ENCODE measurements at regions not wholly inside any gene's neighbourhood (a gene's known extent, or its start where the extent isn't known, plus 50 kb on each side); places are given as distances from the start of the nearest gene placed in this dataset.
A peak's percentile ranks its signal among the peaks of the same experiment; 100 is the strongest.

DNA sequence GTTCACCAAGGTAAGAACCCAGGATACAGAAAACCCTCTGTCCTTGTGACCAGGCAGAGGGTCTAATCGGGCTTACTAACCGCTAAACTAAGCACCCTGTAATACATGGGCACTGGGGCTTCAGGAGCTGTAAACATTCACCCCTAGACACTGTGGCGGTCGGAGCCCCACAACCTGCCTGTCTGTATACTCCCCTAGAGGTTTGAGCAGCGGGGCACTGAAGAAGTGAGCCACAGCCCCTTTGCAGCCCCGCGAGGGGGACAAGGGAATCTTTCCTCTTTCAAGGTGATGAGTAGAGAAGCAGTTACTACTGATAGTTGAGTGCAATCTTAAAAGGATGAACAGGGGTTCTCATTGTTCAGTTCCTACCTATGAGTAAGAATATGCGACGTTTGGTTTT, 397.2 kb downstream of the AEBP2 start:
- H3K27ac ChIP-seq: no peak overlapping the region
- H3K4me1 ChIP-seq: peaks cover 0 to 7% (median 0%) of the 10 kb centered on the region in 12 donors
- no peaks in the 10 kb centered on the region for H3K36me3 ChIP-seq
- intact Hi-C loops (cut with DNase I): loop anchor here in 1 of 10 donors (10.0 kb wide), 1 partner anchor 52 kb away; no protein-coding TSS in a partner anchor
- no peaks in the 10 kb centered on the region for H3K27me3 ChIP-seq
- H3K4me3 ChIP-seq: no peak overlapping the region
- ATAC-seq (no peak), DNase-seq (no peak)
- TF ChIP-seq, protein P1, sequence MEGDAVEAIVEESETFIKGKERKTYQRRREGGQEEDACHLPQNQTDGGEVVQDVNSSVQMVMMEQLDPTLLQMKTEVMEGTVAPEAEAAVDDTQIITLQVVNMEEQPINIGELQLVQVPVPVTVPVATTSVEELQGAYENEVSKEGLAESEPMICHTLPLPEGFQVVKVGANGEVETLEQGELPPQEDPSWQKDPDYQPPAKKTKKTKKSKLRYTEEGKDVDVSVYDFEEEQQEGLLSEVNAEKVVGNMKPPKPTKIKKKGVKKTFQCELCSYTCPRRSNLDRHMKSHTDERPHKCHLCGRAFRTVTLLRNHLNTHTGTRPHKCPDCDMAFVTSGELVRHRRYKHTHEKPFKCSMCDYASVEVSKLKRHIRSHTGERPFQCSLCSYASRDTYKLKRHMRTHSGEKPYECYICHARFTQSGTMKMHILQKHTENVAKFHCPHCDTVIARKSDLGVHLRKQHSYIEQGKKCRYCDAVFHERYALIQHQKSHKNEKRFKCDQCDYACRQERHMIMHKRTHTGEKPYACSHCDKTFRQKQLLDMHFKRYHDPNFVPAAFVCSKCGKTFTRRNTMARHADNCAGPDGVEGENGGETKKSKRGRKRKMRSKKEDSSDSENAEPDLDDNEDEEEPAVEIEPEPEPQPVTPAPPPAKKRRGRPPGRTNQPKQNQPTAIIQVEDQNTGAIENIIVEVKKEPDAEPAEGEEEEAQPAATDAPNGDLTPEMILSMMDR (IDR thresholded peaks at IDR 0.05): no peak
- TF ChIP-seq POLR2A (IDR thresholded peaks at IDR 0.05): no peak
- peaks cover 0 to 3% (median 0%) of the 10 kb centered on the region in 12 donors for H3K9me3 ChIP-seq
- 90 to 95% (median 94%) methylated on average over 9 of the region's 9 CpGs for WGBS, 4 donors

DNA sequence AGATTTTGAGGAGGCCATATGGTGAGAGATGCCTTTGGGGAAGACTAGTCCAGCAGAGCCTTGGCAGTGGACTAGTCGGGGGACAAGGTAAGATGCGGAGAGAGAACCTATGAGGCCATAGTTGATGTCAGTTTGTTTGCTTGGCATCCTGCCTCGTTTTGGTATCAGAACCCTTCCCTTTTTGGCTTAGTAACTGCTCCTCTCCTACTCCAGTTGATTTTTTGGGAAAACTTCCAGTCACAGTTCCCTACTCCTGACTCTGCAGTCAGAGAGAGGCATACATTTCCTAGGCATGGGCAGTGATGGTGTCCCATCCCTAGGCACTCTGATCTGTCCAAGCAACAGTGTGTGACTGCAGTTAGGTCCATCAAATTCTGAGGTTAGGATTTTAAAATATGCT, 398.3 kb downstream of the AEBP2 start:
- Histone ChIP-seq H3K9me3 (peaks cover 0 to 3% (median 0%) of the 10 kb centered on the region in 12 donors), H3K27me3 (no peaks in the 10 kb centered on the region), H3K36me3 (no peaks in the 10 kb centered on the region), H3K27ac (no peak overlapping the region), H3K4me1 (peaks cover 0 to 9% (median 0%) of the 10 kb centered on the region in 12 donors), H3K4me3 (no peak overlapping the region)
- no peak for ATAC-seq
- DNase-seq: no peak
- TF ChIP-seq POLR2A (IDR thresholded peaks at IDR 0.05): no peak
- TF ChIP-seq, protein P1 (IDR thresholded peaks at IDR 0.05): no peak
- intact Hi-C loops (cut with DNase I): loop anchor here in 1 of 10 donors (10.0 kb wide), 1 partner anchor 53 kb away; no protein-coding TSS in a partner anchor
- 54 to 70% (median 66%) methylated on average over 3 of the region's 3 CpGs for WGBS, 4 donors

DNA sequence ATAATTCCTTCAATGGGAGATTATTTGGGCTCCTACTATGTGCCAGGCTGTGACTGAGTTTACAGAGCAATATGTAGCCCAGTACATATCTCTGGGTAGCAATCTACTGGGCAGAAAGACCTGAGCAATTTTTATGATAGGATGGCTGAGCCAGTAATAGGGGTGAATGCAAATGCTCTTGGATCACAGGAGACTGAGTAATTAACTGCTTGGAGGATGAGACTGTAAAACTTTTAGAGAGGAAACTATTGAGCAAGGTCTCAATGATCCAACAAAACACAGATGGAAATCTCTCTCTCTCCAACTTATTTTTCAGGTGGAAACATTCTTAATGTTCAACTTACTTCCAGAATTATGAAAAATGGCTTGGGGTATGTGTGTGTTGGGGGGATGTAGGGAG, 402.2 kb downstream of the AEBP2 start:
- H3K4me3 ChIP-seq: no peak overlapping the region
- no peaks in the 10 kb centered on the region for H3K36me3 ChIP-seq
- DNase-seq (no peak), ATAC-seq (peak in 1 of 4 donors; percentile 27)
- TF ChIP-seq, protein P1 (IDR thresholded peaks at IDR 0.05): no peak
- TF ChIP-seq POLR2A (IDR thresholded peaks at IDR 0.05): no peak
- H3K9me3 ChIP-seq: peaks cover 0 to 3% (median 0%) of the 10 kb centered on the region in 12 donors
- H3K27me3 ChIP-seq: no peaks in the 10 kb centered on the region
- H3K27ac ChIP-seq: no peak overlapping the region
- peaks cover 0 to 11% (median 3%) of the 10 kb centered on the region in 12 donors for H3K4me1 ChIP-seq
- intact Hi-C loops (cut with DNase I): no loop called here

DNA sequence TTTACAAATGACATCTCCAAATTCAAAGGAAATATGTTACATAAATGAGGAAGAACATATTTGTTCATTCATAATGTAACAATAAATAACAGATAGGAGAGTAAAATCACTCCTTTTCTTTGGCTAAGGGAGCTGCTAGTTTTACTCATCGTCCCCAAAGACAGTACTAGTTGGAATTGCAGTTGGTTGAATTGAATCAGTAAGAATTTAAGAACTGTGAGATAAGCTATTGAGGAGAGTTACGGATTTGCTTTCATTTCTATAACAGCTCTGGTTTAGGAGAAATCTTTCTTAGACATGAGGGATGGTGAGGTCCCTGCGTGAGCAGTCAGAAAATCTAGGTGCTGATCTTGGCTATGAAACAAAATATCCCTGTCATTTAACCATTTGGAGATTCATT, 402.8 kb downstream of the AEBP2 start:
- ATAC-seq (peak in 2 of 4 donors; percentile 25 to 30), DNase-seq (no peak)
- Histone ChIP-seq H3K27me3 (no peaks in the 10 kb centered on the region), H3K36me3 (no peaks in the 10 kb centered on the region), H3K4me1 (peaks cover 0 to 15% (median 7%) of the 10 kb centered on the region in 12 donors), H3K27ac (peak overlapping the region in 3 of 12 donors; percentile 7 to 22 (median 18)), H3K9me3 (no peaks in the 10 kb centered on the region), H3K4me3 (peak overlapping the region in 2 of 12 donors; percentile 27)
- no peak for TF ChIP-seq POLR2A (IDR thresholded peaks at IDR 0.05)
- TF ChIP-seq, protein P1 (IDR thresholded peaks at IDR 0.05): no peak
- intact Hi-C loops (cut with DNase I): no loop called here
- 26 to 41% (median 40%) methylated on average over 3 of the region's 3 CpGs for WGBS, 4 donors

Data from heart left ventricle (tissue), 16 donors.